ENCODE measurements at regions not wholly inside any gene's neighbourhood (a gene's known extent, or its start where the extent isn't known, plus 50 kb on each side); places are given as distances from the start of the nearest gene placed in this dataset.

DNA sequence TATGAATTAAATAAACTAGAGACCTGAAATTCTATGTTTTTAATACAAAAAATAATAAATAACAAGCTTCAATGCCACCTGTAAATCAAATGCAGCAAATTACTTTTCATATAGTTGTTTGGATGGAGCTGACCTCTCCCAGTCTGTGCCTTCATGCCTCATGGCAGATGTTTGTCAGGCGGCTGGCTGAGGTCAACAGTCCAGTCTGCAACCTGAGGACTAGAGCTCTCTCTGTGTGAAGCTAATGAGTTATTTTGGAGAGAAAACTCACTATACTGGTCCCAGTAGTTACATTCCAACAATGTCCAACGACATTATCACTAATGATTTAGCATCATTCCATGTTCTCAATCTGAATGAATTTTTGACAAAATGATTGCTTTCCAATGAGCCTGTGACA, 746.2 kb upstream of the POM121L12 start:
- FAIRE-seq (no peak), DNase-seq (ENCODE audit: insufficient read length, low spot score) (no peak)

GRCh38 chr7:52287698-52288097, 747.7 kb upstream of the POM121L12 start:
- DNase-seq (ENCODE audit: insufficient read length, low spot score) = no peak
- no peak for FAIRE-seq

- FAIRE-seq = no peak
- no peak for DNase-seq (ENCODE audit: insufficient read length, low spot score)
Measured at GRCh38 chr7:52285689-52286088, 749.7 kb upstream of the POM121L12 start.

- no peak for FAIRE-seq
Measured at GRCh38 chr7:52283335-52283734, 752.1 kb upstream of the POM121L12 start.

GRCh38 chr7:52273685-52274610, 761.5 kb upstream of the POM121L12 start:
- FAIRE-seq = no peak
- no peak for DNase-seq (ENCODE audit: insufficient read length, low spot score)

More at GRCh38 chr7:52283335-52283734, 752.1 kb upstream of the POM121L12 start:
- DNase-seq (ENCODE audit: insufficient read length, low spot score) = no peak

GRCh38 chr7:52271703-52272102, 763.7 kb upstream of the POM121L12 start:
- DNase-seq (ENCODE audit: insufficient read length, low spot score) (no peak), FAIRE-seq (no peak)

GRCh38 chr7:52270301-52270700, 765.1 kb upstream of the POM121L12 start:
- FAIRE-seq (no peak), DNase-seq (ENCODE audit: insufficient read length, low spot score) (no peak)

- DNase-seq (ENCODE audit: insufficient read length, low spot score) = no peak
- FAIRE-seq = no peak
Measured at GRCh38 chr7:52269669-52270068, 765.8 kb upstream of the POM121L12 start.

DNA sequence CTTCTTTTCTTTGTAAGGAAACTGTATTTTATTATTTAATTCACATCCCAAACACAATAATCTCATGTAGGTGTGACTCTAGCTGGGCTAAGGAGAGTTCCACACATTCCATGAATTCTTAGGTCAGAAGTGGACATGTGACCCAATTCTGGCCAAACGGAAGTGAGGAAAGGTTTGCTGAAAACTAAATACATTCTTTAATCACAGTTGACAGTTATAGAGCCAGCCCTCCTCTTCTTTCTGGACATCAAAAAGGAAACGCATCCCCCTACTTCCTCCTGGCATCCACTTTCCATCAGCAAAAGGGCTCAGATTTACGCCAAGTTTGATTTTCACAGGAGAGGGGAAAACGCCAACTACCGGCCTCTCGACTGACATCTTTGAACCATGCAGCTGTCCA, 774.4 kb upstream of the POM121L12 start:
- FAIRE-seq (no peak), DNase-seq (ENCODE audit: insufficient read length, low spot score) (no peak)

DNA sequence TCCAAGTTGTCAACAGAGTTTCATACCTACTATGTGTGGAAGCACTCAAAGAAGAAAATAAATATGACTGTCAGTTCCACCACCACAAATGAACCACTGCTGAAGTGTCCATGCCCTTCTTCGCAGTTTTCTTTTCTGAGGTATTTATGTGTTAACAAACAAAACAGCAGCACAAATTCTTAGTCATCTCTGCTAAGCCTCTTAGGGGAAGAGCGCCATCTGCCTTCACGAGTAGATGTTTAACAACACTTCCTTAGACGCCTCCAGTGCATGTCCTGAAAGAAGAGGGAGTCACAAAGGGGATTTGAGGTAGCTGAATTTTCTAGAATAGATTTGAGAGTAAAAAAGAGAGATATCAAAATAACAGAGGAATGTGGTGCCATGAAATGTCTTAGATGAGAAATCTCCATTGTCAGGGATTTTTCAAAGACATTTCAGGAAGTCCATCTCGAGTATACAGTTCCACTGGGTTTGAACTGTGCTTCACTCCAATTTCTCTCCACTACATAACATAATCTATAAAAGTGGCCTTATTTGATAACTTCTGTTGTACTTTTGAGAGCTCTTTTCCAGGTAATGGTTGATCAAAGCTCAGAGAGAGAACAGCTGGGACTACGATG, 775.3 kb upstream of the POM121L12 start:
- DNase-seq (ENCODE audit: insufficient read length, low spot score) (no peak), FAIRE-seq (no peak)

DNA sequence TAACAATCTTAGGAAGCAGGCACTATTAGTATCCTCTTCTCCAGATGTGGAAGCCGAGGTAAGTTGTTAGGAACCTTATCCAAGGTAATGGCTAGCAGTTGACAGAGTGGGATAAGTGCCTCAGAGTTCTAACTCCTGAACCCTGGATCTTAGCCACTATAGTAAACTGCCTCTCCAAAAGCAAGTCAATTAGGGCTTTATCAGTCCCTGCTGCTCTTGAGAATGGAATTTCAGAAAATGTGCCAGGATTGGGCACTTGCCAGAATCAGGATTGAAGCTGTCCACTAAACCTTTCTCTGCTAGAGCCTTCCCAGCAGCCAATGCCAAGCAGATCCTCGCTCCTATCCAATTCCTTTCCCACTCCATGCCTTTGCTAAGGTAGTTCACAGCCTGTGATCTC, 777.5 kb upstream of the POM121L12 start:
- FAIRE-seq (no peak), DNase-seq (ENCODE audit: insufficient read length, low spot score) (no peak)

GRCh38 chr7:52254396-52255010, 780.9 kb upstream of the POM121L12 start:
- FAIRE-seq = no peak

DNA sequence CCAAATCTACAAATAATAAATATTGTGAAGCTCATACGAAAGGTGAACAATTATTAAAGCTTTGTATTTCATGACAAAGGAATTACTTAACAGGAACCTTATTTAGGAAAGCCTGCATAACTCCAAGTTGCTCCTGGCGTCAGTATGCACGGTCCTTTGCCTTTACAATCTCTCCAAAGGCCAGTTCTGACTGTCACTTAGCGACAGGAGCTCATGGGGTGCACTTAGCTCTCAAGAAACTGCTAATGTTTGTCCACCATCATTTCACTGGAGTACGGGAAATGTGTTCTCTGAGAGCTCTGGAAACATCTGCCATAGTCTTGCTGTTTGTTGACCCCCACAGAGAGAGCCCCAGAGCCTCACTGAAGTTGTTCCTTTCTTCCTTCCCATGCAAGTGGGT, 781.5 kb upstream of the POM121L12 start:
- DNase-seq (ENCODE audit: insufficient read length, low spot score) = no peak
- no peak for FAIRE-seq

More at GRCh38 chr7:52254396-52255010, 780.9 kb upstream of the POM121L12 start:
- DNase-seq (ENCODE audit: insufficient read length, low spot score) = no peak

DNA sequence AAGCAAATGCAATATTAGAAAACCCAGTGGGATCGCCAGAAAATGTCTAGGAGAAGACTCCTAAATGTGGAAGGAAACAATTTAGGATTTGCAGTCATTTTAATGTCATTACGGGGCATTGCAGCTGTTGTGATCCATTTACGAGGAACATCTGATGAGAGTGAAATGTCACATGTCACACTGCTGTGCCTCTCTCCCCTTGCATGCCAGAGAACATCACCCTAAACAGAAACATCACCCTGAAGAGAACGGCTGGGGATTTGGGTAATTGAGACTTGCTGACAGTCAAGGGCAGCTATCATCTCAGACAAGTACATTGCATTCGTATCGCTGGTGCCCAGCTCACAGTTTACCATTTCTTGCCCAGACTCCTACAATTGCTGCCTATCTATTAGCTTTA, 785.7 kb upstream of the POM121L12 start:
- FAIRE-seq = no peak
- DNase-seq (ENCODE audit: insufficient read length, low spot score) = no peak

- FAIRE-seq (no peak), DNase-seq (ENCODE audit: insufficient read length, low spot score) (no peak)
Measured at GRCh38 chr7:52247518-52247917, 787.9 kb upstream of the POM121L12 start.

- FAIRE-seq = no peak
- no peak for DNase-seq (ENCODE audit: insufficient read length, low spot score)
Measured at GRCh38 chr7:52243685-52244084, 791.7 kb upstream of the POM121L12 start.

DNA sequence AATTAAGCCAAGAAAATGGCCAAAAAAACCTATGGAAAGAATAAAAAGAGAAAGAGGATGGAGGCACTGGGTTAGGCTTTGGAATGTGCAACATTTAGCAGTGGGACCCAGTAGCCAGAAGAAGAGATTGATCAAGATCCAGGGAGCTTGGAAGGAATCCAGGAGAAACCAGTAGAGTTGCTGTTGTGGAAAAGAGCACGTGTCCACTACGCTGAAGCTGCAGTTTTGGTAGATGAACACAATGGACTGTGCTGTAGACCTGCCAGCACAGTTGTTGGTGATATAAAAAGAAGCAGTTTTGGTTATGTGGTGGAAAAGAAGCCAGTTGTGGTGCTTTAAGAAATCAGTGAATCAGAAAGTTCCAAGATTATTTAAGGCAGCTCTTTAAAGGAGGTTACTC, 802.2 kb upstream of the POM121L12 start:
- no peak for DNase-seq (ENCODE audit: insufficient read length, low spot score)
- no peak for FAIRE-seq

DNA sequence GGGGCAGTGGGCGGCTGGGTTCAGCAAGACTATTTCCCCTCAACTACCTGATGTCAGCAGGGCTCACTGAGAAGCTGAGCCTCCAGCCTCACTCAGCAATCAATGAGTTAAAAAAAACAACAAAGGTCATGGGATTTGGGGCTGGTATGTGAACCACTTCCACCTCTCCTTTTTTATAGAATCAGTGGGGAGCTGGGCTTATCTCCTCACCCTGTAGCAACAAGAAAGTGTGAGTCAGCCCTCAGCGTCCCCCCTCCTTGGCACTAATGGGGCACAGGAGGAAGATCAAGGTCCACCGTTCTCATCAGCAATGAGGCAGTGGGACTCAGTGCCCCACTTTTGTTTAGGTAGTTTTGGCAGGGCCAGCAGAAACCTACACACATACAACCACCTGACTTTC, 823.5 kb upstream of the POM121L12 start:
- DNase-seq (ENCODE audit: insufficient read length, low spot score) (no peak), FAIRE-seq (no peak)

DNA sequence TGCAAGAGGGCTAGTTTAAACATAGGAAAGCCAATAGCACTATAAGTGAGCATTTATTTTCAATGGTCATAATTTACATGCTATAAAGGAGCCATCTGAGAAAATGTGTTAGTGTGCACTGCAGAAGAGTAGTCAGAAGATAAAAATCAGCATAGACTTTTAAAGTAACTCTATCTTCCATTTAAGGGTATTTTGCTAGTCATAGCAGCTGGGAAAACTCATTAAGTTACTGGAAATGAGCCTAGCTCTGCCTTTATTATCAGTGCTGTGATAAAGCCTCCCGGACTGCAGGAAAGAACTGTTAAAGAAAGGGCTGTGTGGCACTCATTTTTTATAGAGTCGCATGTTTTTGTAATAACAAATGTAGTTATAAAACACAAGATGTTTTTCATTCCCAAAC, 825.8 kb upstream of the POM121L12 start:
- DNase-seq (ENCODE audit: insufficient read length, low spot score) = no peak
- no peak for FAIRE-seq

DNA sequence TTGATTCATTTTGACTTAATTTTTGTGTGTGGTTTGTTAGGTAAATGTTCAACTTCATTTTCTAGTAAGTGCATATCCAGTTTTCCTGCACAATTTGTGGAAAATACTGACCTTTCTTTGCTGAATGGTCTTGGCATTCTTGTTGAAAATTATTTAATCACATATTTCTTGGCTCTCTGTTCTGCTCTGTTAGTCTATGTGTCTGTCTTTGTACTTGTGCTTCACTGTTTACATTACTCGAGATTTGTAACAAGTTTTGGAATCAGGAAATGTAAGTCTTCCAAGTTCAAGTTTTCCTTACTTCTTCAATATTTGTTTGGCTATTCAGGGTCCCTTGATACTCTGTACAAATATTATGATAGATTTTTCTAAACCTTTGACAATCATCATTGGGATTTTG, 838.2 kb upstream of the POM121L12 start:
- no peak for FAIRE-seq
- no peak for DNase-seq (ENCODE audit: insufficient read length, low spot score)

DNA sequence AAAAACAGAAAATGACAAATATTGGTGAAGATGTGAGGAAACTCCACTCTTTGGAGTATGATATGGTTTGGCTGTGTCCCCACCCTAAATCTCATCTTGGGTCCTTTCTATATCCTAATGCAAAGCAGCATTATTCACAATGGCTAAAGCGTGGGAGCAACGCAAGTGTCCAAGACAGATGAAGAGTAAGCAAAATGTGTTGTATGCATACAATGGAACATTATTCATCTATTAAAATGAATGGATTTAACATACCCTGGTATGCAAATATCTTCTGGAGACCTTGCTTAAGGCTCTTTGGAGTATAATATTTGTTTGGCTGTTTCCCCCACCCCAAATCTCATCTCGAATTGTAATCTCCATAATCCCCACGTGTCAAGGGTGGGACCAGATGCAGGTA, 839.8 kb upstream of the POM121L12 start:
- DNase-seq (ENCODE audit: insufficient read length, low spot score) (no peak), FAIRE-seq (no peak)
